HL-60/S4 treated with retinoic acid at 250 ng/mL for 4 days and 3 days (cell line): ENCODE measurements at regions not wholly inside any gene's neighbourhood (a gene's known extent, or its start where the extent isn't known, plus 50 kb on each side); places are given as distances from the start of the nearest gene placed in this dataset.
"Not testable (repeated sequence)": the region's sequence is repeated elsewhere in the genome, so short reads cannot be mapped to it uniquely, and the experiment has no call there.

Experiments
- in situ Hi-C: fragments of 300-500 bp; cut with MboI; formaldehyde crosslinking; loops from 2 replicates; pipeline ENCODE4 v1.7.0; 2022; ENCODE audit warnings: low sequenced_read_pairs

- in situ Hi-C loops, result no loop called here
Observed at GRCh38 chr7:41579961-41580935, 122.6 kb downstream of the INHBA start.

- in situ Hi-C loops, result no loop called here
Observed at GRCh38 chr7:41578700-41579099, 124.2 kb downstream of the INHBA start.

GRCh38 chr7:41576166-41576565 is 126.7 kb downstream of the INHBA start:
- in situ Hi-C loops, result no loop called here

- in situ Hi-C loops, result no loop called here
Observed at GRCh38 chr7:41574377-41574776, 128.5 kb downstream of the INHBA start.

- in situ Hi-C loops, result no loop called here
Observed at GRCh38 chr7:41573862-41574261, 129.0 kb downstream of the INHBA start.

GRCh38 chr7:41573443-41573842 is 129.4 kb downstream of the INHBA start:
- in situ Hi-C loops, result no loop called here

- in situ Hi-C loops, result no loop called here
Observed at GRCh38 chr7:41573015-41573414, 129.9 kb downstream of the INHBA start.

GRCh38 chr7:41571573-41571972 is 131.3 kb downstream of the INHBA start:
- in situ Hi-C loops, result no loop called here

- in situ Hi-C loops, result no loop called here
Observed at GRCh38 chr7:41570766-41571165, 132.1 kb downstream of the INHBA start.

GRCh38 chr7:41568135-41568534 is 134.8 kb downstream of the INHBA start:
- in situ Hi-C loops, result no loop called here

GRCh38 chr7:41567731-41568114 is 135.2 kb downstream of the INHBA start:
- in situ Hi-C loops, result no loop called here

- in situ Hi-C loops, result no loop called here
Observed at GRCh38 chr7:41567031-41567730, 135.7 kb downstream of the INHBA start.

GRCh38 chr7:41566581-41566980 is 136.3 kb downstream of the INHBA start:
- in situ Hi-C loops, result no loop called here

GRCh38 chr7:41565655-41566054 is 137.2 kb downstream of the INHBA start:
- in situ Hi-C loops, result no loop called here

- in situ Hi-C loops, result no loop called here
Observed at GRCh38 chr7:41559426-41559825, 143.5 kb downstream of the INHBA start.

- in situ Hi-C loops, result no loop called here
Observed at GRCh38 chr7:41554481-41554880, 148.4 kb downstream of the INHBA start.

GRCh38 chr7:41550046-41550445 is 152.8 kb downstream of the INHBA start:
- in situ Hi-C loops, result not testable (repeated sequence)

- in situ Hi-C loops, result no loop called here
Observed at GRCh38 chr7:41544241-41544640, 158.6 kb downstream of the INHBA start.

- in situ Hi-C loops, result no loop called here
Observed at GRCh38 chr7:41540601-41541000, 162.3 kb downstream of the INHBA start.

GRCh38 chr7:41538810-41539724 is 163.8 kb downstream of the INHBA start:
- in situ Hi-C loops, result no loop called here
